Bone marrow (tissue), 2 donors: ENCODE measurements at regions not wholly inside any gene's neighbourhood (a gene's known extent, or its start where the extent isn't known, plus 50 kb on each side); places are given as distances from the start of the nearest gene placed in this dataset.

Experiments used
- DNase-seq, 2 donors: peaks; one replicate each; lab custom pipeline; 2025; lab: John Stamatoyannopoulos, UW

- no peak for DNase-seq
Measured at GRCh38 chr7:159263430-159263829, 118.8 kb upstream of the VIPR2 start.

GRCh38 chr7:159253657-159254056, 109.0 kb upstream of the VIPR2 start:
- no peak for DNase-seq

GRCh38 chr7:159250471-159250870, 105.8 kb upstream of the VIPR2 start:
- no peak for DNase-seq

- no peak for DNase-seq
Measured at GRCh38 chr7:159249671-159250070, 105.0 kb upstream of the VIPR2 start.

- no peak for DNase-seq
Measured at GRCh38 chr7:159247910-159248309, 103.2 kb upstream of the VIPR2 start.

GRCh38 chr7:159246702-159247480, 102.2 kb upstream of the VIPR2 start:
- DNase-seq: no peak

GRCh38 chr7:159240962-159241361, 96.3 kb upstream of the VIPR2 start:
- no peak for DNase-seq

- no peak for DNase-seq
Measured at GRCh38 chr7:159239028-159239427, 94.4 kb upstream of the VIPR2 start.

- no peak for DNase-seq
Measured at GRCh38 chr7:159238541-159238940, 93.9 kb upstream of the VIPR2 start.

GRCh38 chr7:159237022-159237653, 92.5 kb upstream of the VIPR2 start:
- no peak for DNase-seq

- DNase-seq: no peak
Measured at GRCh38 chr7:159231017-159231416, 86.3 kb upstream of the VIPR2 start.

- no peak for DNase-seq
Measured at GRCh38 chr7:159229683-159230475, 85.2 kb upstream of the VIPR2 start.

GRCh38 chr7:159227433-159227832, 82.8 kb upstream of the VIPR2 start:
- no peak for DNase-seq

- DNase-seq: no peak
Measured at GRCh38 chr7:159226011-159226702, 81.5 kb upstream of the VIPR2 start.

- no peak for DNase-seq
Measured at GRCh38 chr7:159218607-159219006, 73.9 kb upstream of the VIPR2 start.

- no peak for DNase-seq
Measured at GRCh38 chr7:159218170-159218569, 73.5 kb upstream of the VIPR2 start.

GRCh38 chr7:159215076-159215475, 70.4 kb upstream of the VIPR2 start:
- no peak for DNase-seq

GRCh38 chr7:159213253-159213652, 68.6 kb upstream of the VIPR2 start:
- no peak for DNase-seq

- DNase-seq: no peak
Measured at GRCh38 chr7:159212226-159212625, 67.6 kb upstream of the VIPR2 start.

GRCh38 chr7:159211540-159212182, 67.0 kb upstream of the VIPR2 start:
- no peak for DNase-seq

GRCh38 chr7:159210581-159211235, 66.0 kb upstream of the VIPR2 start:
- no peak for DNase-seq
